A673 (cell line): ENCODE measurements at regions not wholly inside any gene's neighbourhood (a gene's known extent, or its start where the extent isn't known, plus 50 kb on each side); places are given as distances from the start of the nearest gene placed in this dataset.

Source experiments
- BruUV-seq: library from RNA; stranded (reverse); fragments of 400-500 nt; replicated peaks from 2 replicates; lab custom pipeline; 2021; lab: Mats Ljungman, UMichigan
- CTCF ChIA-PET: fragments of 300-600 bp; sonication (Branson Sonifier 250); formaldehyde crosslinking; loops from one replicate; lab custom pipeline; 2022; ENCODE audit warnings: antibody characterized with exemption; lab: Charles Lee
- POLR2A ChIA-PET: fragments of 300-600 bp; sonication (Branson Sonifier 250); formaldehyde crosslinking; loops from one replicate; lab custom pipeline; 2022; ENCODE audit warnings: antibody characterized with exemption; ENCODE audit not compliant: low non-redundant PET; lab: Charles Lee
- DNase-seq: peaks from one replicate; pipeline ENCODE4 v3.0.0-alpha.2; 2015; ENCODE audit warnings: low spot score
- H3K27ac ChIP-seq: fragments of 200-600 bp; sonication (generic); 2 replicates; pipeline ENCODE4 v1.5.1; 2016; ENCODE audit warnings: mixed run types, low read depth, mild to moderate bottlenecking, mixed read lengths, antibody characterized with exemption, low read length; ENCODE audit not compliant: poor library complexity, severe bottlenecking
- H3K27me3 ChIP-seq: fragments of 200-600 bp; sonication (generic); replicated peaks from 2 replicates; pipeline ENCODE4 v1.6.1; 2017; ENCODE audit warnings: mixed run types, low read depth, mild to moderate bottlenecking, mixed read lengths, antibody characterized with exemption, low read length; ENCODE audit not compliant: insufficient read depth, poor library complexity
- H3K36me3 ChIP-seq: fragments of 200-600 bp; sonication (generic); 2 replicates; pipeline ENCODE4 v1.6.1; 2016; ENCODE audit warnings: mixed run types, mild to moderate bottlenecking, mixed read lengths, antibody characterized with exemption, low read length; ENCODE audit not compliant: insufficient read depth, poor library complexity, severe bottlenecking
- H3K4me1 ChIP-seq: fragments of 200-600 bp; sonication (generic); 2 replicates; pipeline ENCODE4 v1.6.1; 2017; ENCODE audit warnings: mixed run types, mild to moderate bottlenecking, mixed read lengths, antibody characterized with exemption, low read length; ENCODE audit not compliant: insufficient read depth, poor library complexity, severe bottlenecking
- H3K4me3 ChIP-seq: fragments of 200-600 bp; sonication (generic); 2 replicates; pipeline ENCODE4 v1.5.1; 2016; ENCODE audit warnings: low read depth, mixed run types, mild to moderate bottlenecking, mixed read lengths, low read length; ENCODE audit not compliant: poor library complexity, severe bottlenecking
- H3K9me3 ChIP-seq: fragments of 200-600 bp; sonication (generic); 2 replicates; pipeline ENCODE4 v1.6.1; 2016; ENCODE audit warnings: mixed run types, low read depth, mild to moderate bottlenecking, mixed read lengths, antibody characterized with exemption, low read length; ENCODE audit not compliant: poor library complexity, severe bottlenecking
- CTCF ChIP-seq: fragments of 300-800, 200-600 bp; sonication (generic); conservative IDR thresholded peaks from 2 replicates; pipeline ENCODE4 v1.5.1; 2017; ENCODE audit warnings: low read depth, mild to moderate bottlenecking, antibody characterized with exemption, low read length, moderate library complexity, mixed read lengths
- EZH2 ChIP-seq: fragments of 200-600 bp; sonication (generic); IDR thresholded peaks from 2 replicates; pipeline ENCODE4 v1.6.1; 2017; ENCODE audit warnings: borderline replicate concordance, low read depth, mild to moderate bottlenecking, mixed read lengths, antibody characterized with exemption, low read length; ENCODE audit not compliant: poor library complexity, severe bottlenecking
- intact Hi-C: fragments of 100-400 bp; cut with micrococcal nuclease; formaldehyde crosslinking; loops from one replicate; pipeline ENCODE4 v1.10.0; 2022; ENCODE audit not compliant: unreplicated experiment

DNA sequence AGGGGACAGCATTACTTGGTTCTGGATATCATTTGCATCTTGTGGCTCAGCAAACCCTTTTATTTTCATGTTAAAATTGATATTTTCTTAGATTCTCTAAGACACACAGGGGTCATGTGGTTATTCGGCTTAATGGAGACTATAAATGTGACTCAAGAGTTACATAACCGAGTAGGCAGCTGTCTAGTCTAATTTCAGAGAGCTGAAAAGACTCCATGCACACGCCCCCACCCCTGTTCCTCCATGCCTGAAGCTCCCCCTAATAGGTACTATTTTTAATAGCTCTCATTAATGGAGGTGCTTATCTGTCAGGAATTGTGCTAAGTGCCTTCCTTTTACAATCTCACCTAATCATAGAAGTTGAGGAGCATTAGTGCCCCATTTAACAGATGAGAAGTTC, 189.2 kb upstream of the ARHGAP20 start:
- Histone ChIP-seq H3K27ac (no peak overlapping the region), H3K9me3 (no peaks in the 10 kb centered on the region), H3K4me3 (no peak overlapping the region), H3K27me3 (no peaks in the 10 kb centered on the region), H3K36me3 (no peaks in the 10 kb centered on the region), H3K4me1 (peaks cover 4% of the 10 kb centered on the region)
- DNase-seq: no peak
- POLR2A ChIA-PET: no interaction called here
- no peak for TF ChIP-seq CTCF
- no peak for TF ChIP-seq EZH2
- CTCF ChIA-PET: no interaction called here
- no TSS peak for BruUV-seq
- intact Hi-C loops: no loop called here

GRCh38 chr11:110900426-110900825, 188.2 kb upstream of the ARHGAP20 start:
- no peaks in the 10 kb centered on the region for H3K27me3 ChIP-seq
- H3K36me3 ChIP-seq: no peaks in the 10 kb centered on the region
- intact Hi-C loops: no loop called here
- H3K4me1 ChIP-seq: peaks cover 9% of the 10 kb centered on the region
- BruUV-seq: no TSS peak
- no peak for DNase-seq
- no peaks in the 10 kb centered on the region for H3K9me3 ChIP-seq
- no peak for TF ChIP-seq EZH2
- no peak for TF ChIP-seq CTCF
- ChIA-PET CTCF (no interaction called here), POLR2A (no interaction called here)
- no peak overlapping the region for H3K27ac ChIP-seq
- no peak overlapping the region for H3K4me3 ChIP-seq

DNA sequence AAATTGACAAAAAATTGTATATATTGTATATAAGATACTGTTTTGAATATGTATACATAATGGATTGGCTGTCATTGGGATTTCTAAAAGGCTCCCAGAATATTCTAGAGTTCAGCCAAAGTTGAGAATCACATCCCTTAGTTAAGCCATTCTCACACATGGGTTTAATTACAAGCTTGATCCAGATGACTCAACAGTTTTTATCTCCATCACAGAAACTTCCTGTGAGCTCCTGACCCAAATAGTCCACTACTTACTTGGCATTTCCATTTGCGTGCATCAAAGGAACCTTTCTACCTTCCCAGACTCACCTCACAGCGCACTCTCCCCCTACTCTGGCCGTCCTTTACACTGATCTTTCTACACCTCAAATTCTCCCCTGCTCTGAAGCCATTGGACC, 184.8 kb upstream of the ARHGAP20 start:
- BruUV-seq: no TSS peak
- H3K4me1 ChIP-seq: peaks cover 6% of the 10 kb centered on the region
- no peaks in the 10 kb centered on the region for H3K9me3 ChIP-seq
- H3K27me3 ChIP-seq: no peaks in the 10 kb centered on the region
- CTCF ChIA-PET: no interaction called here
- H3K4me3 ChIP-seq: no peak overlapping the region
- no peaks in the 10 kb centered on the region for H3K36me3 ChIP-seq
- intact Hi-C loops: no loop called here
- DNase-seq: peak; percentile 49
- no peak overlapping the region for H3K27ac ChIP-seq
- POLR2A ChIA-PET: no interaction called here
- TF ChIP-seq CTCF (no peak), EZH2 (no peak)
